CD1c-positive myeloid dendritic cell (primary cell): ENCODE measurements at regions not wholly inside any gene's neighbourhood (a gene's known extent, or its start where the extent isn't known, plus 50 kb on each side); places are given as distances from the start of the nearest gene placed in this dataset.
"Not testable (repeated sequence)": the region's sequence is repeated elsewhere in the genome, so short reads cannot be mapped to it uniquely, and the experiment has no call there.

Source experiments
- DNase-seq: peaks from one replicate; pipeline ENCODE4 v3.0.0-alpha.2; 2016; ENCODE audit errors: extremely low spot score

DNA sequence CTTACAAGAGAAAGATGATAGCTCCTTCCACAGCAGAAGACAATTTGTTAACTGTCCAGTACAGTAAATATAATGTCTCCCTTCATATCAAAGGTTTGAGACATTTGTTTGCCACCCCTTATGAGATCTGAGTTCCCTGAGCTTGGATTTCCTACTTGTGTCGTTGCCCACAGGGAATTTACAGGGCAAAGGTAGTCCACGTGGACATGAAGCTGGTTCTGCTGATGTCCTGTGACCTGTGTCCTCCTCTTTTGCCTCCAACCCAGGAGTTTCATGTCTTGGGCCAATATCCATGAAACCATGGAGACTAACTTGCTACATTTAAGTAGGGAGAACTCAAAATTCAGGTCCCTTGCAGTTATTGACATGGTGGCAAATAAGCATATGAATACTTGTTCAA lies 172.2 kb upstream of the KCTD7 start:
- DNase-seq = not testable (repeated sequence)

GRCh38 chr7:66458991-66459390 lies 169.7 kb upstream of the KCTD7 start:
- peak; percentile 11 for DNase-seq

DNA sequence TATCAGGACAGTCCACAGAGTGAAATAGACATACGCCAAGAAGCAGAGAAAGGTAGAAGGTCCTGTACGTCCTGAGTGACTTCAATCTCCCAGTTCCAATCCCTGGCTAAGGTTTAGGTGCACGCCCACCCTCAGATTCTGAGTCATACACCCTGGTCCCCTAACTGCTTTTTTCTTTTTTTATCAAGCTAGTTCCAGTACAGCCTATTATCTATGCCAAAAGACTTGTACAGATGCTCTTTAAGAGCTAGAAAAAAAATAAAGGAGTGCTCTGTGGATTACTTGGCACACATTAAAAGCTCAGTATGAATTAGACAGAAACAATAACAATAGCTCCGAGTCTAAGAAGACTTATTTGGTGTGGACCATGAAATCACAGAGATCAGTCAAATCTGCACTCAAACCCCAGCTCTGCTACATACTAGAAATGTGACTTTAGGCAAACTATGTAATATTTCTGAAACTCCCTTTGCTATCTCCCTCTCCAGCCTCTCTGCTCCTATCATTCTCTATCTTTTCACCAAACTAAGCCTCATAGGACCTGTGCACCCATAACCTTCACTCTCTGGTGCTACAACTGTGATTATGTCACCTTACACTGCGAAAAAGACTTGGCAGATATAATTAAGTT lies 168.8 kb upstream of the KCTD7 start:
- not testable (repeated sequence) for DNase-seq

DNA sequence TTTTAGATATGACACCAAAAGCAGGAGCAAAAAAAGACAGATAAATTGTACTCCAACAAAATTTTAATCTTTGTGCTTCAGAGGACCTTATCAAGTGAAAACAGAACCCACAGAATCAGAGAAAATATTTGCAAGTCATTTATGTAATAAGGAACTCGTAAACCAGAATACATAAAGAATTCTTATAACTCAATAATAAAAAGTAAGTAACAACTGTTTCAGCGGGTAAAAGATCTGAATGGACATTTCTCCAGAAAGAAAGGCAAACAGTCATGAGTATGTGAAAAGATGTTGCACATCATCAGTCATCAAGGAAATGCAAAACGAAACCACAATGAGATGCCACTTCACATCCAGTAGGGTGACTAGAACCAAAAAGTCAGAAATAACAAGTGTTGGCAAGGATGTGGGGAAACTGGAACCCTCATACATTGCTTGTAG lies 167.7 kb upstream of the KCTD7 start:
- DNase-seq = no peak

- DNase-seq = not testable (repeated sequence)
Observed at GRCh38 chr7:66461397-66461796, 167.3 kb upstream of the KCTD7 start.

DNA sequence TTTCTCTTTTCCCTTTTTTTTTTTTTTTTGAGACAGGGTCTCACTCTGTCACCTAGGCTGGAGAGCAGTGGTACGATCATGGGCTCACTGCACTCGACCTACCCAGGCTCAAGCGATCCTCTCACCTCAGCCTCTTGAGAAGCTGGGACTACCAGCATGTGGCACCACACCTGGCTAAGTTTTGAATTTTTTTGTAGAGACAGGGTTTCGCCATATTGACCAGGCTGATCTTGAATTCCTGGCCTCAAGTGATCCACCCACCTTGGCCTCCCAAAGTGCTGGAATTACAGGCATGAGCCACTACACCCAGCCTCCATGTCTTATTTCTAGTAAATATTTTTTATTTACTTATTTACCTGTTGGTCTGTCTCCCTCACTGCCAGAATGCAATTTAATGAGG lies 165.8 kb upstream of the KCTD7 start:
- DNase-seq = not testable (repeated sequence)

- DNase-seq = no peak
Observed at GRCh38 chr7:66464059-66464458, 164.6 kb upstream of the KCTD7 start.

GRCh38 chr7:66466081-66466600 lies 162.5 kb upstream of the KCTD7 start:
- no peak for DNase-seq

DNA sequence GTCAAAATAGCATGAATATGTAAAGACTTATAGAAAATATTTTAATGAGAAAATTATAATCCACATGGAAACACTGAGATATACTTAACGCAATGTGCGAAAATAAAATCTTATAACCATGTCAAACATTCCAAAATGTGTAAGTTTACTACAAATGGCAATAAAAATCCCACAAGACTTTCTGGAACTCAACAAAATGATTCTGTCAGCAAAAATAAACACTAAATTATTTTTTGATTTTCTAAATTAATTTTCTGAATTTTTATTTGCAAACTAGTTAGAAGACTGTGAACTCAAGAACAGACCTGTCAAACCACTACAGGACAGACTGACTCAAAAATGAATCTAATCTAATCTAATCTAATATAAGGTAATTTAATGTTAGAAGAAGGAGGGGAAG lies 160.8 kb upstream of the KCTD7 start:
- no peak for DNase-seq

GRCh38 chr7:66473064-66473463 lies 155.6 kb upstream of the KCTD7 start:
- not testable (repeated sequence) for DNase-seq

- no peak for DNase-seq
Observed at GRCh38 chr7:66474441-66474840, 154.2 kb upstream of the KCTD7 start.

GRCh38 chr7:66476056-66476455 lies 152.6 kb upstream of the KCTD7 start:
- DNase-seq = not testable (repeated sequence)

GRCh38 chr7:66477822-66478397 lies 150.8 kb upstream of the KCTD7 start:
- not testable (repeated sequence) for DNase-seq

- not testable (repeated sequence) for DNase-seq
Observed at GRCh38 chr7:66481229-66481628, 147.5 kb upstream of the KCTD7 start.

- not testable (repeated sequence) for DNase-seq
Observed at GRCh38 chr7:66489065-66489464, 139.6 kb upstream of the KCTD7 start.

DNA sequence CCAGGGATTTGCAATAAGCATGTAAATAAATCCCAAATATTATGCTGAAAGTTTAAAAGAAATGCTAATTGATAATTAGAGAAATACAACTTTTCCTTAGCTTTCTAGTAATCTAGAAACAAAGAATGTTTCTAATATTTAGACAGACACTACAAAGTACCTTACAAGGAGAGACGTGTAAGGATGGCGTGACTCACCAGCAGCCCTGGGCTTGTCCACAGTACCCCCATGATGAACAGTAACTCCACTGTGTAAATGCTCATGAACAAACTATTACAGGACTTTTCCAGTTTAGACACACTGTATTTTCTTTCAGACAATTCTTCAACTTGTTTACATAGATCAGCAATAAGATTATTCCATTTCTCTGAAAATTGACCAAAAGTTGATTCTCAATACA lies 138.9 kb upstream of the KCTD7 start:
- not testable (repeated sequence) for DNase-seq

DNA sequence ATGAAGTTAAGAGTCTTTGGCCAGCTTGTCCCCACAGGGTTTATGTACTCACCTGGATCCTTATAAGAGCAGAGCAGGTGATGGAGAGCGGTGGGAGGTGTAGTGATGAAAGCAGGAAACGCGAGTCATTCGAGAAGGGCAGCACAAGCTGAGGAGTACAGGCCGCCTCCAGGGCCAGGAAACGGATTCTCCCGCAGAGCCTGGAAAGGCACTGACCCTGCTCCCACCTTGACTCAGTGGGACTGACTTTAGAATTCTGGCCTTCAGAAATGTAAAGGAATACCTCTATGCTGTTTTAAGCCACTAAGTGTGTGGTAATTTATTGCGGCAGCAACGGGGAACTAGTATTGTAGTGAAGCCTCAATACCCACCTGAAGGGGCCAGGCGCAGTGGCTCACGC lies 137.7 kb upstream of the KCTD7 start:
- DNase-seq = not testable (repeated sequence)

GRCh38 chr7:66492405-66492804 lies 136.3 kb upstream of the KCTD7 start:
- not testable (repeated sequence) for DNase-seq

- DNase-seq = peak; percentile 99
Observed at GRCh38 chr7:66493235-66494205, 135.2 kb upstream of the KCTD7 start.

- no peak for DNase-seq
Observed at GRCh38 chr7:66497346-66497745, 131.3 kb upstream of the KCTD7 start.

DNA sequence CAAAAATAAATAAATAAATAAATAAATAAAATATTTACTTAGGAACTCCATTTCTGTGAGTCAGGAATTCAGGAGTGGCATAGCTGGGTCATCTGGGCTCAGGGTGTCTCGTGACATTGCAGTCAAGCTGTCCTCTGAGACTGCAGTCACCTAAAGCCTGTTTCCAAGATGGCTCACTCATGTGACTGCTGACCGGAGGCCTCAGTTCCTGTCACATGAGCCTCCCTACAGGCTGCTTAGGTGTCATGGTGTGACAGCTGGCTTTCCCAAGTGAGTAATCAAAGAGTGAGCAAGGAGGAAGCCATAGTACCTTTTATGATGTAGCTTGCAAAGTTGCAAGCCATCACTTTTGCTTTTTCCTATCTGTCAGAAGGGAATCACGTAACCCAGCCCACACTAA lies 128.6 kb upstream of the KCTD7 start:
- peak; percentile 56 for DNase-seq
